Left renal pelvis (tissue), 4 donors: ENCODE measurements at regions not wholly inside any gene's neighbourhood (a gene's known extent, or its start where the extent isn't known, plus 50 kb on each side); places are given as distances from the start of the nearest gene placed in this dataset.
"Not testable (repeated sequence)": the region's sequence is repeated elsewhere in the genome, so short reads cannot be mapped to it uniquely, and the experiment has no call there.

Source experiments
- DNase-seq, 4 donors: peaks; one replicate each; pipeline ENCODE4 v3.0.0-alpha.2; 2013; ENCODE audit warnings: low read depth in 4 of 4, low spot score in 3 of 4

- DNase-seq: no peak
Measured at GRCh38 chr6:49284180-49284579, 178.9 kb downstream of the MMUT start.

- DNase-seq: not testable (repeated sequence)
Measured at GRCh38 chr6:49274809-49275769, 188.0 kb downstream of the MMUT start.

DNA sequence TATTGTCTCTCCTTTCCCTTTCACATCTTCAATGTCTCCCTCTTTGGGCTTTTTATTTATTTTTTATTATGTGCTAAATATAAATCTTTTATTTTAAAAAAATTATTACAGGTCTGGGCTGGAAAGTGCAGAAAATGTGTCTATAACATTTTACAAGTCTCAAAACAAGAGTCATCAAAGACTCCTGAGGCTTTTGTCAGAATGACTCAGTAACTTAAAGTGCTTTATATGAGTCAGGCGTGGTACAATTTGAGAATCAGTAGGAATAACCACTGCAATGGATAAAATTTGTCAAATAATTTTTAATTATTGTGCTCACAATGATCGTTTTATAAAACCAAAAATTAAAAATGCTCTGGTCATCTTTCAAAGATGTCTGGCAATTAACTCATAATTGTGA, 193.9 kb downstream of the MMUT start:
- DNase-seq: no peak

DNA sequence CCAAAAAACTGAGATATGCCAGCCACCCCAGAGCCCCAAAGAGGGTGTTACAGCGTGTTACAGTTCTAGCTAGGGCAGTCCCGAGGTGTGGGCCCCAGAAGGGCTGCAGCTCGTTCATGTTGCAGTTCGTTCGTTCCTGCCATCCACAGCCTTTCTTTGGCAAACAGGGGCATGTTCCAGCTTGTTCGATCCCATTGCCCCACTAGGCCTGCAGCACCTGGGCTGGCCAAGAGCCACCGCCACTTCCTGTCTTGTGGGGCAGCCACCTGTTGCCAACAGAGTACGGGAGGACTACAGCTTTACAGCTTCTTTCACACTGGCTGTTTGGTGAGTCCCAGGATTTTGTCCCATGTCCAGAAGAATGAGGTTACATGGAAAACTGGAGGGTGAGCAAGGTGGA, 198.1 kb downstream of the MMUT start:
- DNase-seq: no peak

DNA sequence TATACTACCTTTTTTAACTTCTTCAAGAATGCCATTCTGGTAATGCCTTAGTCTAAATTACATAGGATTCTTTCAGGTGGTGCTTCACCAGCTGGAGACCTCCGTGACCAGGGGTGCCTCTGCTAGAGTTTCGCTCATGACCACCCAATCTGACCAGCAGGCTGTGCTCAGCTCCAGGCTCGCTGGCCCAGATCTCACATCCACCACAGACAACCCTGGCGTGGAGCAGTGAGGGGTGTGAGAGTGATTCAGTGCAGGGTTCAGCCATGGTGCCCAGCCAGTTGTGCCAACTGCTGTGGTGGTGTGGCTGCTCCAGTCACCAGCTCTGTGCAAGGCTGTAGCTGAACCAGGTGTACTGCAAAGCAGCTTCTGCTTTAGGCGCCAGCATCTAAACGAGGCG, 198.6 kb downstream of the MMUT start:
- no peak for DNase-seq

DNA sequence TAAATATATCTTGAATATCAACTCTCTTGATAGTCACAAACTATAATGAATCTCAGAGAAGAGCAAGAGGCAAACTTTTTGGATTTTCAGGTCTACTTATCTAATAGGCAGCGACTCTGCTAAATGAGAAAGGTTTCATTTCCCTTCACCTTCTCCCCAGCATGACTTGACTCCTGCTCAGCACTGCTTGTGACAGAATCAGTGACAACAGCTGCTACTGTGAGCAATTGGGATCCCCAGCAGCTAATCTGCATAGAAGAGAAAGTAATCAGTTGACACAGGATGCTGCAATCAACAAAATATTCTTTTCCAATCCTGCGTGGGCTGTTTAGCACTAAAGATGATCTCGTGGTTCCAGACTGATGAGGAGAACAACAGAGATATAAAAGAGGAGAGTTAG, 205.5 kb downstream of the MMUT start:
- DNase-seq: no peak

GRCh38 chr6:49255335-49255734, 207.7 kb downstream of the MMUT start:
- DNase-seq: no peak

GRCh38 chr6:49252901-49253300, 210.2 kb downstream of the MMUT start:
- no peak for DNase-seq

- no peak for DNase-seq
Measured at GRCh38 chr6:49233483-49233882, 229.6 kb downstream of the MMUT start.

DNA sequence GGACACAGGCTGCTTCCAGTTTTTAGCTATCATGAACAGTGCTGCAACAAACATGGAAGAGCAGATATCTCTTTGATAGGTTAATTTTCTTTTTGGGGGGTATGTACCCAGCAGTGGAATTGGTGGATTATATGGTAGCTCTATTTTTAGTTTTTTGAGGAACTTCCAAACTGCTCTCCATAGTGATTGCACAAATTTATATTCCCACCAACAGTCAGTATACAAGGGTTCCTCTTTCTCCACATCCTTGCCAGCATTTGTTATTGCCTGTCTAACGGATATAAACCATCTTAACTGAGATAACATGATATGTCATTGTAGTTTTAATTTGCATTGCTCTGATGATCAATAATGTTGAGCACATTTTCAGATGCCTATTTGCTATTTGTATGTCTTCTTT, 237.6 kb downstream of the MMUT start:
- DNase-seq: no peak

GRCh38 chr6:49220293-49220692, 242.8 kb downstream of the MMUT start:
- DNase-seq: no peak

- no peak for DNase-seq
Measured at GRCh38 chr6:49205526-49205925, 257.5 kb downstream of the MMUT start.

DNA sequence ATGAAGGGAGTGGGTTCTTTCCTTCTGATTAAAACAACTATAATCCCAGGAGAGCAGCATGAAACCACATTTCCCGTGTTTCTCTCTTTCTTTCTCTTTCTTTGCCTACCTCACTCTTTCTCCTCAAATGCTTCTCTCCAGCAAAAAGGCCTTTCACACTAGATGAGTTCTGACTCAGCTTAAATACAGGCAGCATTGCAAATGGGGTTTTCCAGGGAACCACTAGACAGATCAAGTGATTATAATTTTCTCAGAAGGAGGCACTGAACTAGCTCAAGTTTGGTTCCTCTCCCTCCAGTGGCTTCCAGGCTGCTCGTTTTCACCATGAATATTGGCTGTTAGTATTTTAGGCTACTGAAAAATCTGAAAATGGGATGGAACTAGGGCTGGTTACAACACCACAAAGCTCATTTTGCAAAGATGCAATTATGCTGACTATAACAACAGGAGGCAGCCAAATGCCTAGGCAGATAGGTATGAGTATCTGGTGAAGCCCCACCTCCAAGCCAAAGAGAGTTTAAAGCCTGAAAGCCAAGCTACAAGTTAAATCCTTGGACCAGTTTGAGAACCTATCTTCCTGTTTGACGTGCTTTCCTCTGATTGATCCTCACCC, 260.0 kb downstream of the MMUT start:
- DNase-seq: no peak

GRCh38 chr6:49198015-49198414, 265.0 kb downstream of the MMUT start:
- DNase-seq: no peak

DNA sequence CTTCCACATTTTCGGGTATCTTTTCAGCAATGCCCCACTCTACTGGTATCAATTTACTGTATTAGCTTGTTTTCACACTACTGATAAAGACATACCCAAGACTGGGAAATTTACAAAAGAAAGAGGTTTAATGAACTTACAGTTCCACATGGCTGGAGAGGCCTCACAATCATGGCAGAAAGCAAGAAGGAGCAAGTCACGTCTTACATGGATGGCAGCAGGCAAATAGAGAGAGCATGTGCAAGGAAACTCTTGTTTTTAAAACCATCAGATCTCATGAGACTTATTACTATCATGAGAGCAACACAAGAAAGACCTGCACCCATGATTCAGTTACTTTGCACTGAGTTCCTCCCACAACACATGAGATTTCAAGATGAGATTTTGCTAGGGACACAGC, 300.7 kb downstream of the MMUT start:
- not testable (repeated sequence) for DNase-seq

GRCh38 chr6:49155316-49155715, 307.7 kb downstream of the MMUT start:
- DNase-seq: no peak

- no peak for DNase-seq
Measured at GRCh38 chr6:49151957-49152356, 311.1 kb downstream of the MMUT start.

DNA sequence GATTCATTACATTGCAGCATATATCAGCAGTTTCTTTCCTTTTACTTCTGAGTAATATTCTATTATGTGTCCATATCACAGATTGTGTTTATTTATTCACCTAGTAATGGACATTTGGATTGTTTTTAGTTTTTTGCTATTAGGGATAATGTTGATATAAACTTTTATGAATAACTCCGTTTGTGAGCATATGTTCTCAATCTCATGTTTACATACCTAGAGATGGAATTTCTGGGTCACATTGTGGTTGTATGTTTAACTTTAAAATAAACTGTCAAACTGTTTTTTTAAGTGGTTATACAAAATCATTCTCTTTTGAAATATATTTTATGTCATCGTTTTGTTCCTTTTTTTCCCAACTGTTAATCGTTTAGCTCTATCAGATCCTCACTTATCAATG, 311.6 kb downstream of the MMUT start:
- DNase-seq: no peak

- no peak for DNase-seq
Measured at GRCh38 chr6:49151033-49151432, 312.0 kb downstream of the MMUT start.

GRCh38 chr6:49145280-49145679, 317.8 kb downstream of the MMUT start:
- no peak for DNase-seq

DNA sequence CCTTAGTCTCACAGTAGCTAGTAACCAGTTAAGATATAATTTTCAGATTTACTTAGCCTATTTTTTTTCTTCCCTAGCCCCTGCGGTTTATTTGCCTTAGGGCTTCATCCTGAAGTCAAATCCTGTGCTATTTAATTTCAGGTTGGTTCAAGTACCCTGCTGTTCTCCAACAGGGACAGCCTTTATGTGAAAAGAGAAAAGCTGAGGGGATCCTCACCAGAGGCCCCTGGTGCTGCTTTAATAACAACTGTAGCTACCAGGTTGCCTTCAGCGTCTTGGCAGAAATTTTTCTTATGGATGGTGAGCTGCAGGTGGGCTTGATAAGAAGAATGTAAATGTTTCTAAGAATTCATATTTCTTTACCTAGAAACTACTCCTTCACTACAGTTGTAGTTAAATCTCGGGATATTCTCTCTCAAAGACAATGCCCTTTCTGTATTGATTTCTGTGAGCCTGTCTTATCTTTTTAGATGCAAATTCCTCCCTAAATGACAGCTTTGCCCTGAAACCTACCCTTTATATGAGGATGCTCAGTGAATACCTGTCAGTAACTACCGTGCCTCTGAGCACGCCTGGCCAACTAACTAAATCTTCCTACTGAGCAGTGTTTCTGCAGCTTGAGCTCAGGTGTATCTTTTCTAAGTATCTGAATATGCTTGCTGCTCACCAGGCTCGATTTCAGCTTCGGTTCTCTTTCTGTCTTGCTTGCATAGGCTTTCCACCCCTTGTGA, 320.5 kb downstream of the MMUT start:
- no peak for DNase-seq

- DNase-seq: no peak
Measured at GRCh38 chr6:49121970-49122369, 341.1 kb downstream of the MMUT start.
